HEK293 (cell line): ENCODE measurements at regions not wholly inside any gene's neighbourhood (a gene's known extent, or its start where the extent isn't known, plus 50 kb on each side); places are given as distances from the start of the nearest gene placed in this dataset.

ENCODE experiments used
- CTCF ChIA-PET: fragments of 350-600 bp; formaldehyde crosslinking; extraction: SDS; loops from one replicate; lab custom pipeline; 2021; ENCODE audit warnings: antibody characterized with exemption; lab: Yijun Ruan, JAX
- POLR2A ChIA-PET: fragments of 300-600 bp; formaldehyde crosslinking; extraction: SDS; loops from one replicate; lab custom pipeline; 2020; ENCODE audit warnings: antibody characterized with exemption, inconsistent platforms; lab: Yijun Ruan, JAX
- H3K27ac ChIP-seq: fragments of 200-500 bp; sonication (Bioruptor generic); 2 replicates; pipeline ENCODE4 v1.5.1; 2014; ENCODE audit warnings: low read depth, low read length, control low read depth, inconsistent platforms; ENCODE audit errors: extremely low read depth
- H3K36me3 ChIP-seq, 2 experiments: fragments of 200-500 bp in 1 of 2; sonication (Bioruptor generic) in 1 of 2; 1 replicate in 1 of 2; 2 replicates in 1 of 2; pipeline ENCODE4 v1.5.1; 2014 to 2017; ENCODE audit warnings: inconsistent platforms in 2 of 2, low read length in 2 of 2; ENCODE audit not compliant: control insufficient read depth in 2 of 2, insufficient read depth in 1 of 2
- H3K4me1 ChIP-seq: fragments of 200-500 bp; sonication (Bioruptor generic); 2 replicates; pipeline ENCODE4 v1.5.1; 2014; ENCODE audit warnings: mild to moderate bottlenecking, low read length, inconsistent platforms; ENCODE audit not compliant: control insufficient read depth, insufficient read depth
- H3K4me3 ChIP-seq: 2 replicates; pipeline ENCODE4 v1.5.1; 2011; ENCODE audit warnings: low read depth, mild to moderate bottlenecking, control low read depth, low read length, moderate library complexity
- H3K9me3 ChIP-seq: fragments of 200-500 bp; sonication (Bioruptor generic); 2 replicates; pipeline ENCODE4 v1.5.1; 2014; ENCODE audit warnings: low read depth, low read length, inconsistent platforms; ENCODE audit not compliant: control insufficient read depth, insufficient read depth
- GLI2 ChIP-seq: fragments of 450-650 bp; formaldehyde crosslinking; IDR thresholded peaks from 2 replicates; pipeline ENCODE4; 2017; ENCODE audit warnings: missing biosample characterization, missing genetic modification characterization, low read depth, borderline replicate concordance
- IKZF3 ChIP-seq: fragments of 450-650 bp; IDR thresholded peaks from 2 replicates; pipeline ENCODE4 v1.5.0; 2018; ENCODE audit warnings: missing biosample characterization, mild to moderate bottlenecking, missing genetic modification characterization, moderate library complexity
- KLF16 ChIP-seq: fragments of 450-650 bp; formaldehyde crosslinking; IDR thresholded peaks from 2 replicates; pipeline ENCODE4 v1.5.1; 2017; ENCODE audit warnings: missing biosample characterization, missing genetic modification characterization
- PRDM4 ChIP-seq: fragments of 450-650 bp; formaldehyde crosslinking; IDR thresholded peaks from 2 replicates; pipeline ENCODE4 v1.5.1; 2017; ENCODE audit warnings: missing biosample characterization, missing genetic modification characterization
- REPIN1 ChIP-seq: fragments of 450-650 bp; formaldehyde crosslinking; IDR thresholded peaks from 2 replicates; pipeline ENCODE4 v1.5.1; 2017; ENCODE audit warnings: missing biosample characterization, missing genetic modification characterization, low read depth
- ZBTB11 ChIP-seq: fragments of 450-650 bp; formaldehyde crosslinking; conservative IDR thresholded peaks from 2 replicates; pipeline ENCODE4 v1.5.1; 2016; ENCODE audit warnings: low read depth, missing biosample characterization, missing genetic modification characterization
- ZBTB48 ChIP-seq: fragments of 450-650 bp; formaldehyde crosslinking; IDR thresholded peaks from 2 replicates; pipeline ENCODE4 v1.5.1; 2016; ENCODE audit warnings: missing biosample characterization, missing genetic modification characterization
- ZBTB6 ChIP-seq: fragments of 450-650 bp; formaldehyde crosslinking; IDR thresholded peaks from 2 replicates; pipeline ENCODE4 v1.5.1; 2017; ENCODE audit warnings: missing biosample characterization, missing genetic modification characterization
- ZNF112 ChIP-seq: fragments of 450-650 bp; formaldehyde crosslinking; IDR thresholded peaks from 2 replicates; pipeline ENCODE4 v1.5.0; 2017; ENCODE audit warnings: missing biosample characterization, missing genetic modification characterization
- ZNF16 ChIP-seq: fragments of 450-650 bp; formaldehyde crosslinking; IDR thresholded peaks from 2 replicates; pipeline ENCODE4 v1.5.1; 2016; ENCODE audit warnings: low read depth, missing biosample characterization, missing genetic modification characterization
- ZNF202 ChIP-seq: fragments of 450-650 bp; formaldehyde crosslinking; IDR thresholded peaks from 2 replicates; pipeline ENCODE4 v1.5.1; 2016; ENCODE audit warnings: missing biosample characterization, missing genetic modification characterization, borderline replicate concordance
- ZNF398 ChIP-seq: fragments of 450-650 bp; formaldehyde crosslinking; IDR thresholded peaks from 2 replicates; pipeline ENCODE4 v1.5.1; 2017; ENCODE audit warnings: missing biosample characterization, missing genetic modification characterization
- ZNF510 ChIP-seq: fragments of 450-650 bp; formaldehyde crosslinking; IDR thresholded peaks from 2 replicates; pipeline ENCODE4 v1.5.1; 2018; ENCODE audit warnings: mild to moderate bottlenecking, missing genetic modification characterization, missing biosample characterization; ENCODE audit not compliant: insufficient replicate concordance
- ZNF513 ChIP-seq: fragments of 450-650 bp; IDR thresholded peaks from 2 replicates; pipeline ENCODE4 v1.5.1; 2018; ENCODE audit warnings: missing biosample characterization, missing genetic modification characterization
- ZNF707 ChIP-seq: fragments of 450-650 bp; formaldehyde crosslinking; IDR thresholded peaks from 2 replicates; pipeline ENCODE4 v1.5.1; 2016; ENCODE audit warnings: missing biosample characterization, missing genetic modification characterization
- ZNF747 ChIP-seq: fragments of 450-650 bp; formaldehyde crosslinking; IDR thresholded peaks from 2 replicates; pipeline ENCODE4 v1.5.1; 2016; ENCODE audit warnings: missing biosample characterization, missing genetic modification characterization
- ZXDB ChIP-seq: fragments of 450-650 bp; formaldehyde crosslinking; IDR thresholded peaks from 2 replicates; pipeline ENCODE4 v1.5.1; 2016; ENCODE audit warnings: missing biosample characterization, missing genetic modification characterization

- Histone ChIP-seq H3K4me3 (no peak overlapping the region), H3K4me1 (no peaks in the 10 kb centered on the region), H3K36me3 (no peaks in the 10 kb centered on the region), H3K27ac (no peak overlapping the region), H3K9me3 (no peaks in the 10 kb centered on the region)
- CTCF ChIA-PET, result interaction anchor here (0.7 kb wide), 1 partner anchor 235 kb away, joined by 7 read pairs; no protein-coding TSS in a partner anchor
- no peak for TF ChIP-seq ZNF112 (tag by site-specific recombination)
- TF ChIP-seq ZNF398 (tag by site-specific recombination), result no peak
- no peak for TF ChIP-seq GLI2 (tag by site-specific recombination)
- no peak for TF ChIP-seq ZBTB48 (tag by site-specific recombination)
- no peak for TF ChIP-seq ZBTB6 (tag by site-specific recombination)
- no peak for TF ChIP-seq ZNF707 (tag by site-specific recombination)
- TF ChIP-seq REPIN1 (tag by site-specific recombination), result no peak
- no peak for TF ChIP-seq KLF16 (tag by site-specific recombination)
- TF ChIP-seq ZBTB11 (tag by site-specific recombination), result no peak
- TF ChIP-seq ZNF513 (tag by site-specific recombination), result no peak
- no peak for TF ChIP-seq ZNF16
- TF ChIP-seq ZXDB (tag by site-specific recombination), result no peak
- no peak for TF ChIP-seq PRDM4 (tag by site-specific recombination)
- no peak for TF ChIP-seq ZNF510 (tag by site-specific recombination)
- no peak for TF ChIP-seq ZNF747 (tag by site-specific recombination)
- no peak for TF ChIP-seq IKZF3 (tag by site-specific recombination)
- TF ChIP-seq ZNF202, result no peak
- POLR2A ChIA-PET, result no interaction called here
These were observed 384.9 kb upstream of the NOCT start for GRCh38 chr4:138630666-138631065.
